B cell (primary cell): ENCODE measurements at regions not wholly inside any gene's neighbourhood (a gene's known extent, or its start where the extent isn't known, plus 50 kb on each side); places are given as distances from the start of the nearest gene placed in this dataset.

ENCODE experiments used
- ATAC-seq: fragments of 200-7000 bp; cut with Tn5 transposase; one replicate; pipeline ENCODE4 v1.10.0; 2021; ENCODE audit warnings: low read depth, mild to moderate bottlenecking, moderate number of reproducible peaks, moderate library complexity
- CTCF ChIA-PET: fragments of 350-600 bp; sonication (Branson Sonifier 250); formaldehyde crosslinking; loops from one replicate; lab custom pipeline; 2021; ENCODE audit warnings: antibody characterized with exemption, inconsistent platforms; lab: Charles Lee
- POLR2A ChIA-PET: fragments of 350-600 bp; sonication (Branson Sonifier 250); formaldehyde crosslinking; loops from one replicate; lab custom pipeline; 2021; ENCODE audit warnings: antibody characterized with exemption; lab: Charles Lee
- DNase-seq: peaks from one replicate; pipeline ENCODE4 v3.0.0; 2013
- H2AFZ ChIP-seq: 2 replicates; pipeline ENCODE4 v1.6.1; 2012; ENCODE audit warnings: mild to moderate bottlenecking, low read depth, low read length; ENCODE audit not compliant: insufficient read depth, poor library complexity, severe bottlenecking
- H3K27ac ChIP-seq, 2 donors: 1 replicate in 1 of 2; 2 replicates in 1 of 2; pipeline ENCODE4 v1.5.1; 2012 to 2013; ENCODE audit warnings: low read length in 2 of 2, mild to moderate bottlenecking in 2 of 2, moderate library complexity in 1 of 2
- H3K27me3 ChIP-seq, 4 experiments: fragments of 200-600 bp in 1 of 4; sonication (generic) in 1 of 4; replicated peaks in 1 of 4; 1 replicate in 2 of 4; 2 replicates in 2 of 4; pipeline versions ENCODE4 v1.6.1 to v1.7.0; 2013 to 2016; ENCODE audit warnings: low read length in 3 of 4, mild to moderate bottlenecking in 2 of 4, mixed read lengths in 1 of 4, moderate library complexity in 1 of 4; ENCODE audit not compliant: insufficient read depth in 4 of 4, control insufficient read depth in 3 of 4; ENCODE audit errors: control extremely low read depth in 1 of 4
- H3K36me3 ChIP-seq, 2 experiments: replicated peaks in 1 of 2; 1 replicate in 1 of 2; 2 replicates in 1 of 2; pipeline versions ENCODE4 v1.6.1 to v1.7.1; 2013; ENCODE audit warnings: low read length in 1 of 2; ENCODE audit not compliant: insufficient read depth in 2 of 2, control insufficient read depth in 1 of 2; ENCODE audit errors: control extremely low read depth in 1 of 2, extremely low read depth in 1 of 2
- H3K4me1 ChIP-seq, 2 donors: fragments of 200-600 bp in 1 of 2; sonication (generic) in 1 of 2; 1 replicate in 1 of 2; 2 replicates in 1 of 2; pipeline versions ENCODE4 v1.5.1 to v1.6.1; 2013 to 2017; ENCODE audit warnings: low read length in 2 of 2; ENCODE audit not compliant: control insufficient read depth in 2 of 2, insufficient read depth in 2 of 2
- H3K4me2 ChIP-seq: replicated peaks from 2 replicates; pipeline ENCODE3; 2012; ENCODE audit warnings: mild to moderate bottlenecking, low read depth, low read length; ENCODE audit not compliant: poor library complexity, severe bottlenecking
- H3K4me3 ChIP-seq, 5 experiments: fragments of 200-600 bp in 1 of 5; sonication (generic) in 1 of 5; 1 replicate in 3 of 5; 2 replicates in 2 of 5; pipeline versions ENCODE4 v1.5.1 to v1.7.0; 2011 to 2016; ENCODE audit warnings: low read length in 4 of 5, mild to moderate bottlenecking in 4 of 5, low read depth in 2 of 5, control low read depth in 1 of 5, moderate library complexity in 1 of 5; ENCODE audit not compliant: insufficient read depth in 1 of 5; ENCODE audit errors: control extremely low read depth in 1 of 5, extremely low read depth in 1 of 5
- H3K79me2 ChIP-seq: fragments of 200-600 bp; sonication (generic); one replicate; pipeline ENCODE4 v1.6.0; 2016; ENCODE audit warnings: low read length; ENCODE audit not compliant: control insufficient read depth, insufficient read depth
- H3K9ac ChIP-seq: fragments of 200-600 bp; sonication (generic); 2 replicates; pipeline ENCODE4 v1.6.1; 2017; ENCODE audit warnings: mild to moderate bottlenecking, low read length, moderate library complexity
- H3K9me3 ChIP-seq, 3 donors: one replicate each; pipeline versions ENCODE4 v1.6.1 to v1.7.1; 2013; ENCODE audit warnings: low read length in 2 of 3; ENCODE audit not compliant: control insufficient read depth in 2 of 3, insufficient read depth in 1 of 3; ENCODE audit errors: control extremely low read depth in 1 of 3
- H4K20me1 ChIP-seq: 2 replicates; pipeline ENCODE4 v1.6.0; 2012; ENCODE audit warnings: mild to moderate bottlenecking, low read length; ENCODE audit not compliant: insufficient read depth, control insufficient read depth, poor library complexity, severe bottlenecking
- H3K27ac Mint-ChIP-seq: one replicate; pipeline ENCODE4 v1.8.0; 2021; ENCODE audit warnings: mixed read lengths
- H3K27me3 Mint-ChIP-seq: one replicate; pipeline ENCODE4 v1.8.0; 2021; ENCODE audit warnings: mixed read lengths
- H3K4me1 Mint-ChIP-seq: one replicate; pipeline ENCODE4 v1.8.0; 2021; ENCODE audit warnings: mixed read lengths
- H3K4me3 Mint-ChIP-seq: one replicate; pipeline ENCODE4 v1.8.0; 2021; ENCODE audit warnings: mixed read lengths
- H3K9me3 Mint-ChIP-seq: one replicate; pipeline ENCODE4 v1.8.0; 2022; ENCODE audit warnings: mixed read lengths; ENCODE audit not compliant: insufficient read depth
- EZH2 ChIP-seq: IDR thresholded peaks from 2 replicates; pipeline ENCODE4 v1.6.1; 2012; ENCODE audit warnings: borderline replicate concordance, low read depth, mild to moderate bottlenecking, moderate library complexity, low read length; ENCODE audit not compliant: insufficient read depth, poor library complexity, severe bottlenecking
- WGBS: methylation state at CpG from one replicate; pipeline ENCODE4 v1.1.5; 2013; ENCODE audit warnings: missing lambda C conversion rate; ENCODE audit not compliant: insufficient coverage; 5-methylcytosine and 5-hydroxymethylcytosine counted together
- intact Hi-C: fragments of 100-400 bp; cut with micrococcal nuclease; formaldehyde crosslinking; loops from one replicate; pipeline ENCODE4 v1.10.0; 2022
- TF ChIP-seq, protein P1 (sequence below): fragments of 200-600 bp; IDR thresholded peaks from one replicate; pipeline ENCODE4 v1.8.0; 2022; ENCODE audit warnings: antibody characterized with exemption, mild to moderate bottlenecking

DNA sequence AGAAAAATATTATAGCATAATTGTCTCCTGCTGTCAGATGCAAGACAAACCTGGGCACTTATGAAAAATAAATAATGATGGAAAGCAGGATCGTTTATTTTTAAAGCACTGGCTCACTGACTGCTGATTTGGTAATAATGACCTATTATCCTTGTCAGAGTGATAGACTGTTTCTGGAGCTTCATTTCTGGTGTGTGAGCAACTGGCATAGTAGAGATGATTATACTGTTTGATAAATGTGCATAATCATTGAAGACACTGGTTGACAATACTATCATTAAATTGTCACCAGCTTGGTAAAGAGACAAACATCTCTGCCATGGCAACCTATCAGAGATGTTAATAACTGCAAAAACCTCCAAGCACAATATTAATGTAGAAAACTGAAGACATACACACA lies 179.9 kb upstream of the ZNF644 start:
- H3K4me1 Mint-ChIP-seq = no peaks in the 10 kb centered on the region
- TF ChIP-seq, protein P1, sequence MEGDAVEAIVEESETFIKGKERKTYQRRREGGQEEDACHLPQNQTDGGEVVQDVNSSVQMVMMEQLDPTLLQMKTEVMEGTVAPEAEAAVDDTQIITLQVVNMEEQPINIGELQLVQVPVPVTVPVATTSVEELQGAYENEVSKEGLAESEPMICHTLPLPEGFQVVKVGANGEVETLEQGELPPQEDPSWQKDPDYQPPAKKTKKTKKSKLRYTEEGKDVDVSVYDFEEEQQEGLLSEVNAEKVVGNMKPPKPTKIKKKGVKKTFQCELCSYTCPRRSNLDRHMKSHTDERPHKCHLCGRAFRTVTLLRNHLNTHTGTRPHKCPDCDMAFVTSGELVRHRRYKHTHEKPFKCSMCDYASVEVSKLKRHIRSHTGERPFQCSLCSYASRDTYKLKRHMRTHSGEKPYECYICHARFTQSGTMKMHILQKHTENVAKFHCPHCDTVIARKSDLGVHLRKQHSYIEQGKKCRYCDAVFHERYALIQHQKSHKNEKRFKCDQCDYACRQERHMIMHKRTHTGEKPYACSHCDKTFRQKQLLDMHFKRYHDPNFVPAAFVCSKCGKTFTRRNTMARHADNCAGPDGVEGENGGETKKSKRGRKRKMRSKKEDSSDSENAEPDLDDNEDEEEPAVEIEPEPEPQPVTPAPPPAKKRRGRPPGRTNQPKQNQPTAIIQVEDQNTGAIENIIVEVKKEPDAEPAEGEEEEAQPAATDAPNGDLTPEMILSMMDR = no peak
- TF ChIP-seq EZH2 = no peak
- H3K27ac ChIP-seq = no peak overlapping the region
- no peak overlapping the region for H3K4me3 Mint-ChIP-seq
- WGBS = 100% methylated on average over 1 of the region's 1 CpG
- no peaks in the 10 kb centered on the region for H3K9me3 Mint-ChIP-seq
- H3K4me1 ChIP-seq = no peaks in the 10 kb centered on the region
- H2AFZ ChIP-seq = no peak overlapping the region
- no peaks in the 10 kb centered on the region for H4K20me1 ChIP-seq
- intact Hi-C loops = no loop called here
- H3K9me3 ChIP-seq = peaks cover 0 to 5% (median 0%) of the 10 kb centered on the region in 3 donors
- no peak overlapping the region for H3K4me2 ChIP-seq
- H3K27ac Mint-ChIP-seq = no peak overlapping the region
- no peak overlapping the region for H3K4me3 ChIP-seq
- ChIA-PET CTCF (interaction anchor here (1.3 kb wide), 1 partner anchor 35 kb away, joined by 3 read pairs; no protein-coding TSS in a partner anchor), POLR2A (no interaction called here)
- no peak overlapping the region for H3K9ac ChIP-seq
- ATAC-seq = no peak
- H3K36me3 ChIP-seq = no peaks in the 10 kb centered on the region
- H3K27me3 Mint-ChIP-seq = peaks cover 27% of the 10 kb centered on the region
- no peaks in the 10 kb centered on the region for H3K79me2 ChIP-seq
- no peak for DNase-seq
- peaks cover 0 to 5% (median 0%) of the 10 kb centered on the region in 4 experiments for H3K27me3 ChIP-seq

DNA sequence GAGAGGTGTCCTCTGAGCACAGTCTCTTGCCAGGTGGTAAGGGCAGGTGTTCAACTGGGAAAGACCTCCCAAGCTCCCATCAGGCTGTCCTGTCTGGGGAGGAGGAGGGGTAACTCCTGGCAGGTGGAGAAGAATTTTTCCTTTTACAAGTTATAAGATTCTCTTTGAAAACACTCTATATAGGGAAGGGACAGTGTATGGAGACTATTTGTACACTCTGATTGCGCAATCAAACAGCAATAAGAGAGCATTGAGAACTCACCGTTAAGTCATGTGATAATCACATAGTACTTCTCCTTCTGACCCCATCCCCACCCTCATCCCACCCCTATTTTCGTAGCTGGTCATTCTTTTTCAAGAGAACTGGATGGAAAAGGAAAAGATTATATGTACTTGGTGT lies 179.3 kb upstream of the ZNF644 start:
- Mint-ChIP-seq H3K27me3 (peaks cover 31% of the 10 kb centered on the region), H3K27ac (no peak overlapping the region), H3K4me3 (no peak overlapping the region), H3K9me3 (no peaks in the 10 kb centered on the region), H3K4me1 (no peaks in the 10 kb centered on the region)
- no peak overlapping the region for H3K4me2 ChIP-seq
- no peaks in the 10 kb centered on the region for H4K20me1 ChIP-seq
- DNase-seq (no peak), ATAC-seq (no peak)
- TF ChIP-seq, protein P1 = no peak
- TF ChIP-seq EZH2 = no peak
- no peak overlapping the region for H2AFZ ChIP-seq
- H3K4me1 ChIP-seq = no peaks in the 10 kb centered on the region
- no peak overlapping the region for H3K27ac ChIP-seq
- H3K9ac ChIP-seq = no peak overlapping the region
- no CpG with 5 or more reads among the region's 3 CpGs for WGBS
- ChIA-PET POLR2A (no interaction called here), CTCF (interaction anchor here (1.3 kb wide), 1 partner anchor 34 kb away, joined by 3 read pairs; no protein-coding TSS in a partner anchor)
- H3K36me3 ChIP-seq = no peaks in the 10 kb centered on the region
- H3K4me3 ChIP-seq = no peak overlapping the region
- no peaks in the 10 kb centered on the region for H3K79me2 ChIP-seq
- peaks cover 0 to 5% (median 0%) of the 10 kb centered on the region in 3 donors for H3K9me3 ChIP-seq
- intact Hi-C loops = no loop called here
- H3K27me3 ChIP-seq = peaks cover 0 to 5% (median 0%) of the 10 kb centered on the region in 4 experiments
